GM12878 (cell line): ENCODE measurements at regions not wholly inside any gene's neighbourhood (a gene's known extent, or its start where the extent isn't known, plus 50 kb on each side); places are given as distances from the start of the nearest gene placed in this dataset.
A peak's percentile ranks its signal among the peaks of the same experiment; 100 is the strongest.

Experiments
- ATAC-seq: fragments of 200-7000 bp; cut with Tn5 transposase; 3 replicates; pipeline ENCODE4 v1.9.1; 2020; ENCODE audit warnings: mild to moderate bottlenecking, moderate library complexity
- BruUV-seq: library from RNA; stranded (reverse); fragments of 400-500 nt; replicated peaks from 2 replicates; lab custom pipeline; 2021; lab: Mats Ljungman, UMichigan
- CTCF ChIA-PET: fragments of 300-600 bp; sonication (Branson Sonifier 250); formaldehyde crosslinking; extraction: SDS; loops from one replicate; lab custom pipeline; 2021; ENCODE audit warnings: inconsistent platforms; lab: Yijun Ruan, JAX
- POLR2A ChIA-PET: fragments of 350-600 bp; formaldehyde crosslinking; extraction: SDS; loops from one replicate; lab custom pipeline; 2021; ENCODE audit warnings: inconsistent platforms; lab: Charles Lee
- RAD21 ChIA-PET: fragments of 300-600 bp; sonication (Branson Sonifier 250); formaldehyde crosslinking; loops from one replicate; lab custom pipeline; 2023; ENCODE audit warnings: antibody characterized with exemption; ENCODE audit not compliant: unreplicated experiment; lab: Charles Lee
- SMC1A ChIA-PET: fragments of 300-600 bp; sonication (Branson Sonifier 250); formaldehyde crosslinking; loops from one replicate; lab custom pipeline; 2023; ENCODE audit not compliant: unreplicated experiment, uncharacterized antibody; lab: Charles Lee
- DNase-seq: peaks from one replicate; pipeline ENCODE4 v3.0.0-alpha.2; 2011; ENCODE audit warnings: low read depth, low spot score
- FAIRE-seq: peaks from 3 replicates; lab custom pipeline; 2011; peaks lifted over from hg19 to GRCh38; lab: Jason Lieb, UNC
- H2AFZ ChIP-seq: 2 replicates; pipeline ENCODE4 v1.6.0; 2011; ENCODE audit warnings: low read depth, low read length, control low read depth; ENCODE audit not compliant: control insufficient read depth
- H3K27ac ChIP-seq: 2 replicates; pipeline ENCODE4 v1.5.1; 2011; ENCODE audit warnings: control low read depth; ENCODE audit not compliant: control insufficient read depth, insufficient read depth
- H3K27me3 ChIP-seq, 2 experiments: replicated peaks in 1 of 2; 2 replicates each; pipeline versions ENCODE4 v1.6.0 to v1.6.1; 2011; ENCODE audit warnings: low read length in 1 of 2; ENCODE audit not compliant: control insufficient read depth in 2 of 2, insufficient read depth in 2 of 2
- H3K36me3 ChIP-seq, 2 experiments: 2 replicates each; pipeline ENCODE4 v1.5.1; 2011; ENCODE audit warnings: low read length in 1 of 2; ENCODE audit not compliant: control insufficient read depth in 2 of 2, insufficient read depth in 2 of 2
- H3K4me1 ChIP-seq: 2 replicates; pipeline ENCODE4 v1.6.1; 2011; ENCODE audit warnings: mild to moderate bottlenecking, low read length, moderate library complexity, mixed read lengths; ENCODE audit not compliant: control insufficient read depth, insufficient read depth
- H3K4me2 ChIP-seq: 2 replicates; pipeline ENCODE4 v1.6.0; 2011; ENCODE audit warnings: control low read depth; ENCODE audit not compliant: control insufficient read depth, insufficient read depth
- H3K4me3 ChIP-seq: fragments of 200-600 bp; sonication (generic); 2 replicates; pipeline ENCODE4 v1.5.1; 2016
- H3K79me2 ChIP-seq: 2 replicates; pipeline ENCODE4 v1.6.0; 2011; ENCODE audit warnings: low read length; ENCODE audit not compliant: control insufficient read depth, insufficient read depth
- H3K9ac ChIP-seq: 2 replicates; pipeline ENCODE4 v1.8.0; 2011; ENCODE audit warnings: low read length, control low read depth, mixed read lengths; ENCODE audit not compliant: control insufficient read depth, insufficient read depth
- H3K9me3 ChIP-seq: replicated peaks from 3 replicates; pipeline ENCODE4 v1.5.1; 2011; ENCODE audit warnings: mild to moderate bottlenecking, low read length; ENCODE audit not compliant: control insufficient read depth, insufficient read depth
- H4K20me1 ChIP-seq: 2 replicates; pipeline ENCODE4 v1.6.0; 2011; ENCODE audit not compliant: control insufficient read depth, insufficient read depth
- BCL11A ChIP-seq: IDR thresholded peaks from 2 replicates; pipeline ENCODE4 v1.6.1; 2011; ENCODE audit warnings: low read depth, low read length
- BMI1 ChIP-seq: fragments of 450-650 bp; IDR thresholded peaks from 2 replicates; pipeline ENCODE4 v1.6.1; 2016; ENCODE audit warnings: mild to moderate bottlenecking, moderate library complexity, borderline replicate concordance
- BRCA1 ChIP-seq: IDR thresholded peaks from 2 replicates; pipeline ENCODE4 v1.6.1; 2011; ENCODE audit warnings: low read depth, low read length, improper control_type of control experiment
- CEBPB ChIP-seq, 2 experiments: fragments of 150-350 bp in 1 of 2; IDR thresholded peaks; 2 replicates each; pipeline ENCODE4 v1.6.1; 2012 to 2014; ENCODE audit warnings: low read depth in 2 of 2, low read length in 2 of 2, borderline replicate concordance in 1 of 2, inconsistent platforms in 1 of 2
- ESRRA ChIP-seq: IDR thresholded peaks from 2 replicates; pipeline ENCODE4 v1.6.1; 2012; ENCODE audit warnings: mild to moderate bottlenecking, low read length, improper control_type of control experiment
- FOXK2 ChIP-seq: fragments of 450-650 bp; IDR thresholded peaks from 2 replicates; pipeline ENCODE4 v1.6.1; 2017; ENCODE audit warnings: mild to moderate bottlenecking, moderate library complexity
- RAD51 ChIP-seq: fragments of 450-650 bp; IDR thresholded peaks from 2 replicates; pipeline ENCODE4 v1.6.1; 2016; ENCODE audit warnings: moderate library complexity, mild to moderate bottlenecking, inconsistent platforms
- RUNX3 ChIP-seq: IDR thresholded peaks from 2 replicates; pipeline ENCODE4 v1.6.1; 2012; ENCODE audit warnings: low read length, inconsistent platforms
- SMAD1 ChIP-seq: fragments of 450-650 bp; IDR thresholded peaks from 2 replicates; pipeline ENCODE4 v1.6.1; 2018; ENCODE audit warnings: mild to moderate bottlenecking, low read depth; ENCODE audit not compliant: partially characterized antibody
- SMC3 ChIP-seq: IDR thresholded peaks from 2 replicates; pipeline ENCODE4 v1.6.1; 2011; ENCODE audit warnings: low read length, improper control_type of control experiment, borderline replicate concordance
- TARDBP ChIP-seq: IDR thresholded peaks from 2 replicates; pipeline ENCODE4 v1.6.1; 2016; ENCODE audit warnings: borderline replicate concordance
- WGBS: methylation state at CpG from one replicate; pipeline ENCODE4 v1.1.6; 2016; ENCODE audit warnings: low lambda C conversion rate; ENCODE audit not compliant: insufficient replicate concordance, insufficient coverage; ENCODE audit errors: missing lambda C conversion rate; 5-methylcytosine and 5-hydroxymethylcytosine counted together
- in situ Hi-C: fragments of 300-500 bp; cut with MboI; formaldehyde crosslinking; loops from 9 replicates; pipeline ENCODE4 v1.14.3; 2018; ENCODE audit warnings: mixed read lengths
- intact Hi-C: fragments of 100-400 bp; cut with micrococcal nuclease; formaldehyde crosslinking; loops from one replicate; pipeline ENCODE4 v1.14.2; 2022; ENCODE audit not compliant: unreplicated experiment
- TF ChIP-seq, protein P1 (sequence below): fragments of 450-650 bp; IDR thresholded peaks from 2 replicates; pipeline ENCODE4 v1.6.1; 2018; ENCODE audit warnings: mild to moderate bottlenecking, low read depth, moderate library complexity; ENCODE audit not compliant: partially characterized antibody
- TF ChIP-seq, protein P2 (sequence below): IDR thresholded peaks from 2 replicates; pipeline ENCODE4 v1.6.1; 2011; ENCODE audit warnings: low read depth, mild to moderate bottlenecking, low read length, moderate library complexity, borderline replicate concordance; ENCODE audit errors: extremely low read depth
- TF ChIP-seq, protein P3 (sequence below): fragments of 450-650 bp; IDR thresholded peaks from 2 replicates; pipeline ENCODE4 v1.6.1; 2017; ENCODE audit warnings: low read depth, mild to moderate bottlenecking, moderate library complexity

DNA sequence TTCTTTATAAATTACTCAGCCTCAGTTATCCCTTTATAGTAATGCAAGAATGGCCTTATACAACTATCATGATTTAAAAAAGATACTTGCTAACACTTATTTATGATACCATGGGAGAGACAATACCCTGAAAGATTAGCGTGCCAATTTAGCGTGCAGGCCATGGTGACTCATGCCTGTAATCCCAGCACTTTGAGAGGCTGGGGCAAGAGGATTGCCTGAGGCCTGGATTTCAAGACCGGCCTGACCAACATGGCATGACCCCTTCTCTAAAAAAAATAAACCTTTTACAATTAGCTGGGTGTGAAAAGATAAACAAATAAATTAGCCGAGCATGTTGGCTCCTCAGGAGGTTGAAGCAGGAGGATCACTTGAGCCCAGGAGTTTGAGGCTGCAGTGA lies 493.4 kb upstream of the FSIP2 start:
- BruUV-seq = no TSS peak
- no peaks in the 10 kb centered on the region for H3K79me2 ChIP-seq
- H4K20me1 ChIP-seq = no peaks in the 10 kb centered on the region
- no peak overlapping the region for H3K4me2 ChIP-seq
- no peaks in the 10 kb centered on the region for H3K4me1 ChIP-seq
- ChIA-PET CTCF (interaction anchor here (1.3 to 2.8 kb wide), 2 partner anchors 33 to 36 kb away, joined by 3 to 12 read pairs; no protein-coding TSS in a partner anchor), RAD21 (no interaction called here), POLR2A (no interaction called here), SMC1A (interaction anchor here (2.0 kb wide), 3 partner anchors 29 to 36 kb away, joined by 6 to 11 read pairs (median 7); no protein-coding TSS in a partner anchor)
- TF ChIP-seq RAD51 (no peak), SMC3 (no peak), BMI1 (no peak), SMAD1 (no peak), FOXK2 (no peak), BRCA1 (no peak)
- H3K9ac ChIP-seq = no peak overlapping the region
- in situ Hi-C loops (no loop called here), intact Hi-C loops (no loop called here)
- no peak overlapping the region for H2AFZ ChIP-seq
- no peaks in the 10 kb centered on the region for H3K9me3 ChIP-seq
- ATAC-seq = no peak
- H3K4me3 ChIP-seq = no peak overlapping the region
- DNase-seq = no peak
- no peaks in the 10 kb centered on the region for H3K36me3 ChIP-seq
- H3K27ac ChIP-seq = no peak overlapping the region
- H3K27me3 ChIP-seq = no peaks in the 10 kb centered on the region
- 14% methylated on average over 4 of the region's 4 CpGs for WGBS
- no peak for FAIRE-seq

DNA sequence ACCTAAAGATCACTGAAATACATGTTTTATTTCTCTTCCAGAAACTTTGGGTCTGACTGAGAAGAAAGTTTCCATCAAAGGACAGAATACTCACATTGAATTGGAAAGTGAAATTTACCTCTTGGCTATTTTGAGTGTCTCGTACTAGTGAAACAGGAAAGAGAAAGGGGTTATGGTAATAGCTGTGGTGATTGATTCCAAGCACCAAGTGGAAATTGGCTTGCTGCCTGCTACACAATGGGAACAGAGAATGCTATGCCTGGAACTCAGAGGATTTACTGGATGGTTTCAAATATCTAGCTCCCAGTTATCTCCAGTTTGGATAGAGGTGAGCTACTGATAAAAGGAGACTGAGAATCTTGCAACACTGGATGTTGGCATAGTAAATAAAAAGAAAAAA lies 492.8 kb upstream of the FSIP2 start:
- Histone ChIP-seq H3K27me3 (no peaks in the 10 kb centered on the region), H3K4me1 (no peaks in the 10 kb centered on the region), H3K79me2 (no peaks in the 10 kb centered on the region), H3K9ac (no peak overlapping the region), H2AFZ (no peak overlapping the region), H3K9me3 (no peaks in the 10 kb centered on the region), H4K20me1 (no peaks in the 10 kb centered on the region), H3K4me3 (no peak overlapping the region), H3K27ac (no peak overlapping the region), H3K36me3 (no peaks in the 10 kb centered on the region), H3K4me2 (no peak overlapping the region)
- intact Hi-C loops = no loop called here
- RAD21 ChIA-PET = interaction anchor here (1.5 to 1.7 kb wide), 2 partner anchors 10 to 30 kb away, joined by 3 to 4 read pairs; no protein-coding TSS in a partner anchor
- 29% methylated on average over 1 of the region's 1 CpG for WGBS
- no TSS peak for BruUV-seq
- CTCF ChIA-PET = interaction anchor here (1.3 to 2.8 kb wide), 2 partner anchors 33 to 37 kb away, joined by 3 to 12 read pairs; no protein-coding TSS in a partner anchor
- in situ Hi-C loops = no loop called here
- FAIRE-seq = no peak
- POLR2A ChIA-PET = no interaction called here
- no peak for DNase-seq
- peak; percentile 36; the same call in 1 of the 3 replicates for ATAC-seq
- SMC1A ChIA-PET = interaction anchor here (0.9 to 2.4 kb wide), 6 partner anchors 10 to 35 kb away, joined by 4 to 11 read pairs (median 7); no protein-coding TSS in a partner anchor
- no peak for TF ChIP-seq BCL11A
- TF ChIP-seq BMI1 = no peak
- TF ChIP-seq, protein P1, sequence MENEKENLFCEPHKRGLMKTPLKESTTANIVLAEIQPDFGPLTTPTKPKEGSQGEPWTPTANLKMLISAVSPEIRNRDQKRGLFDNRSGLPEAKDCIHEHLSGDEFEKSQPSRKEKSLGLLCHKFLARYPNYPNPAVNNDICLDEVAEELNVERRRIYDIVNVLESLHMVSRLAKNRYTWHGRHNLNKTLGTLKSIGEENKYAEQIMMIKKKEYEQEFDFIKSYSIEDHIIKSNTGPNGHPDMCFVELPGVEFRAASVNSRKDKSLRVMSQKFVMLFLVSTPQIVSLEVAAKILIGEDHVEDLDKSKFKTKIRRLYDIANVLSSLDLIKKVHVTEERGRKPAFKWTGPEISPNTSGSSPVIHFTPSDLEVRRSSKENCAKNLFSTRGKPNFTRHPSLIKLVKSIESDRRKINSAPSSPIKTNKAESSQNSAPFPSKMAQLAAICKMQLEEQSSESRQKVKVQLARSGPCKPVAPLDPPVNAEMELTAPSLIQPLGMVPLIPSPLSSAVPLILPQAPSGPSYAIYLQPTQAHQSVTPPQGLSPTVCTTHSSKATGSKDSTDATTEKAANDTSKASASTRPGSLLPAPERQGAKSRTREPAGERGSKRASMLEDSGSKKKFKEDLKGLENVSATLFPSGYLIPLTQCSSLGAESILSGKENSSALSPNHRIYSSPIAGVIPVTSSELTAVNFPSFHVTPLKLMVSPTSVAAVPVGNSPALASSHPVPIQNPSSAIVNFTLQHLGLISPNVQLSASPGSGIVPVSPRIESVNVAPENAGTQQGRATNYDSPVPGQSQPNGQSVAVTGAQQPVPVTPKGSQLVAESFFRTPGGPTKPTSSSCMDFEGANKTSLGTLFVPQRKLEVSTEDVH = no peak
- no peak for TF ChIP-seq ESRRA
- TF ChIP-seq RUNX3 = no peak
- TF ChIP-seq TARDBP = no peak
- no peak for TF ChIP-seq CEBPB (IDR thresholded peaks at IDR 0.05; ENCODE audit: borderline replicate concordance in 1 of 2, low read depth in 2 of 2, low read length in 2 of 2)
- TF ChIP-seq, protein P2, sequence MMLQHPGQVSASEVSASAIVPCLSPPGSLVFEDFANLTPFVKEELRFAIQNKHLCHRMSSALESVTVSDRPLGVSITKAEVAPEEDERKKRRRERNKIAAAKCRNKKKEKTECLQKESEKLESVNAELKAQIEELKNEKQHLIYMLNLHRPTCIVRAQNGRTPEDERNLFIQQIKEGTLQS = no peak
- TF ChIP-seq, protein P3, sequence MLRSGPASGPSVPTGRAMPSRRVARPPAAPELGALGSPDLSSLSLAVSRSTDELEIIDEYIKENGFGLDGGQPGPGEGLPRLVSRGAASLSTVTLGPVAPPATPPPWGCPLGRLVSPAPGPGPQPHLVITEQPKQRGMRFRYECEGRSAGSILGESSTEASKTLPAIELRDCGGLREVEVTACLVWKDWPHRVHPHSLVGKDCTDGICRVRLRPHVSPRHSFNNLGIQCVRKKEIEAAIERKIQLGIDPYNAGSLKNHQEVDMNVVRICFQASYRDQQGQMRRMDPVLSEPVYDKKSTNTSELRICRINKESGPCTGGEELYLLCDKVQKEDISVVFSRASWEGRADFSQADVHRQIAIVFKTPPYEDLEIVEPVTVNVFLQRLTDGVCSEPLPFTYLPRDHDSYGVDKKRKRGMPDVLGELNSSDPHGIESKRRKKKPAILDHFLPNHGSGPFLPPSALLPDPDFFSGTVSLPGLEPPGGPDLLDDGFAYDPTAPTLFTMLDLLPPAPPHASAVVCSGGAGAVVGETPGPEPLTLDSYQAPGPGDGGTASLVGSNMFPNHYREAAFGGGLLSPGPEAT = no peak
